Esophagus squamous epithelium (tissue), 4 donors: ENCODE measurements at regions not wholly inside any gene's neighbourhood (a gene's known extent, or its start where the extent isn't known, plus 50 kb on each side); places are given as distances from the start of the nearest gene placed in this dataset.
"Not testable (repeated sequence)": the region's sequence is repeated elsewhere in the genome, so short reads cannot be mapped to it uniquely, and the experiment has no call there.

Experiments
- POLR2A ChIP-seq, 4 donors: fragments of 450-650 bp; IDR thresholded peaks; one replicate each; pipeline ENCODE4 v1.6.1; 2017; ENCODE audit warnings: antibody characterized with exemption in 4 of 4, mild to moderate bottlenecking in 4 of 4, moderate library complexity in 3 of 4
- TF ChIP-seq, protein P1 (sequence below), 6 experiments: fragments of 450-650 bp in 4 of 6; fragments of 200-600 bp in 2 of 6; sonication (generic) in 2 of 6; IDR thresholded peaks; one replicate each; pipeline ENCODE4 v1.5.1; 2016 to 2019; ENCODE audit warnings: antibody characterized with exemption in 6 of 6, mild to moderate bottlenecking in 4 of 6, moderate library complexity in 4 of 6

DNA sequence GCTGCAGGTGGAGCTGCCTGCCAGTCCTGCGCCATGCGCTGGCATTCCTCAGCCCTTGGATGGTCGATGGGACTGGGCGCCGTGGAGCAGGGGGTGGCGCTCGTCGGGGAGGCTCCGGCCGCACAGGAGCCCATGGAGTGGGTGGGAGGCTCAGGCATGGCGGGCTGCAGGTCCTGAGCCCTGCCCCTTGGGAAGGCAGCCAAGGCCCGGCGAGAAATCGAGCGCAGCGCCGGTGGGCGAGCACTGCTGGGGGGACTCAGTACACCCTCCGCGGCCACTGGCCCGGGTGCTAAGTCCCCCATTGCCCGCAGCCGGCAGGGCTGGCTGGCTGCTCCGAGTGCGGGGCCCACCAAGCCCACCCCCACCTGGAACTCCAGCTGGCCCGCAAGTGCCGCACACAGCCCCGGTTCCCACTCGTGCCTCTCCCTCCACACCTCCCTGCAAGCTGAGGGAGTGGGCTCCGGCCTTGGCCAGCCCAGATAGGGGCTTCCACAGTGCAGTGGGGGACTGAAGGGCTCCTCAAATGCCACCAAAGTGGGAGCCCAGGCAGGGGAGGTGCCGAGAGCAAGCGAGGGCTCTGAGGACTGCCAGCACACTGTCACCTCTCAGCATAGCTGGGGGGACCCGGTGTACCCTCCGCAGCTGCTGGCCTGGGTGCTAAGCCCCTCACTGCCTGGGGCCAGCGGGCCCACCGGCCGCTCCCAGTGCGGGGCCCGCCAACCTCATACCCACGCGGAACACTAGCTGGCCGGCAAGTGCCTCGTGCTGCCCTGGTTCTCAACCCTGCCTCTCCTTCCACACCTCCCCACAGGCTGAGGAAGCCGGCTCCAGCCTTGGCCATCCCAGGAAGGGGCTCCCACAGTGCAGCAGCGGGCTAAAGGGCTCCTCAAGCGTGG, 742.7 kb downstream of the SOCS6 start:
- TF ChIP-seq, protein P1, sequence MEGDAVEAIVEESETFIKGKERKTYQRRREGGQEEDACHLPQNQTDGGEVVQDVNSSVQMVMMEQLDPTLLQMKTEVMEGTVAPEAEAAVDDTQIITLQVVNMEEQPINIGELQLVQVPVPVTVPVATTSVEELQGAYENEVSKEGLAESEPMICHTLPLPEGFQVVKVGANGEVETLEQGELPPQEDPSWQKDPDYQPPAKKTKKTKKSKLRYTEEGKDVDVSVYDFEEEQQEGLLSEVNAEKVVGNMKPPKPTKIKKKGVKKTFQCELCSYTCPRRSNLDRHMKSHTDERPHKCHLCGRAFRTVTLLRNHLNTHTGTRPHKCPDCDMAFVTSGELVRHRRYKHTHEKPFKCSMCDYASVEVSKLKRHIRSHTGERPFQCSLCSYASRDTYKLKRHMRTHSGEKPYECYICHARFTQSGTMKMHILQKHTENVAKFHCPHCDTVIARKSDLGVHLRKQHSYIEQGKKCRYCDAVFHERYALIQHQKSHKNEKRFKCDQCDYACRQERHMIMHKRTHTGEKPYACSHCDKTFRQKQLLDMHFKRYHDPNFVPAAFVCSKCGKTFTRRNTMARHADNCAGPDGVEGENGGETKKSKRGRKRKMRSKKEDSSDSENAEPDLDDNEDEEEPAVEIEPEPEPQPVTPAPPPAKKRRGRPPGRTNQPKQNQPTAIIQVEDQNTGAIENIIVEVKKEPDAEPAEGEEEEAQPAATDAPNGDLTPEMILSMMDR (IDR thresholded peaks at IDR 0.05) = not testable (repeated sequence)
- TF ChIP-seq POLR2A (IDR thresholded peaks at IDR 0.05) = not testable (repeated sequence)
